Trophoblast cell (in vitro differentiated cells and primary cell): ENCODE measurements at regions not wholly inside any gene's neighbourhood (a gene's known extent, or its start where the extent isn't known, plus 50 kb on each side); places are given as distances from the start of the nearest gene placed in this dataset.

Experiments
- DNase-seq, 2 donors: peaks; one replicate each; pipeline ENCODE4 v3.0.0-alpha.2; 2016
- H2AFZ ChIP-seq: 2 replicates; pipeline ENCODE4 v1.6.1; 2013; ENCODE audit warnings: low read length, moderate library complexity, mild to moderate bottlenecking; ENCODE audit not compliant: insufficient read depth, poor library complexity
- H2AK5ac ChIP-seq: 2 replicates; pipeline ENCODE4 v1.6.1; 2013; ENCODE audit warnings: mild to moderate bottlenecking, low read length
- H2BK120ac ChIP-seq: 2 replicates; pipeline ENCODE4 v1.6.1; 2013; ENCODE audit warnings: low read length, mild to moderate bottlenecking, moderate library complexity; ENCODE audit not compliant: insufficient read depth, poor library complexity
- H2BK12ac ChIP-seq: 2 replicates; pipeline ENCODE4 v1.6.1; 2013; ENCODE audit warnings: mild to moderate bottlenecking, low read length, moderate library complexity
- H2BK5ac ChIP-seq: 2 replicates; pipeline ENCODE4 v1.6.1; 2013; ENCODE audit warnings: low read length, low read depth, moderate library complexity, mild to moderate bottlenecking; ENCODE audit not compliant: poor library complexity
- H3K14ac ChIP-seq: 2 replicates; pipeline ENCODE4 v1.6.1; 2013; ENCODE audit warnings: mild to moderate bottlenecking, low read length
- H3K18ac ChIP-seq: 2 replicates; pipeline ENCODE4 v1.6.1; 2013; ENCODE audit warnings: mild to moderate bottlenecking, low read length
- H3K23ac ChIP-seq: 2 replicates; pipeline ENCODE4 v1.6.1; 2013; ENCODE audit warnings: low read length
- H3K27ac ChIP-seq: 2 replicates; pipeline ENCODE4 v1.5.1; 2013; ENCODE audit warnings: low read depth, mild to moderate bottlenecking, inconsistent platforms, low read length, moderate library complexity
- H3K27me3 ChIP-seq: 2 replicates; pipeline ENCODE4 v1.6.1; 2013; ENCODE audit warnings: inconsistent platforms, mild to moderate bottlenecking, low read length, moderate library complexity; ENCODE audit not compliant: insufficient read depth
- H3K36me3 ChIP-seq, 2 experiments: 1 replicate in 1 of 2; 2 replicates in 1 of 2; pipeline ENCODE4 v1.6.1; 2013; ENCODE audit warnings: low read length in 2 of 2, mild to moderate bottlenecking in 2 of 2, moderate library complexity in 1 of 2; ENCODE audit not compliant: insufficient read depth in 2 of 2, control insufficient read depth in 1 of 2
- H3K4ac ChIP-seq: 2 replicates; pipeline ENCODE4 v1.6.1; 2013; ENCODE audit warnings: low read depth, mild to moderate bottlenecking, low read length, moderate library complexity
- H3K4me1 ChIP-seq, 2 experiments: 1 replicate in 1 of 2; 2 replicates in 1 of 2; pipeline ENCODE4 v1.6.1; 2013; ENCODE audit warnings: low read length in 2 of 2, mild to moderate bottlenecking in 2 of 2, moderate library complexity in 1 of 2; ENCODE audit not compliant: insufficient read depth in 2 of 2, control insufficient read depth in 1 of 2
- H3K4me2 ChIP-seq: 2 replicates; pipeline ENCODE4 v1.6.1; 2013; ENCODE audit warnings: inconsistent platforms, mild to moderate bottlenecking, low read length, moderate library complexity
- H3K4me3 ChIP-seq: 2 replicates; pipeline ENCODE4 v1.5.1; 2013; ENCODE audit warnings: mild to moderate bottlenecking, low read depth, low read length, inconsistent platforms
- H3K79me1 ChIP-seq: one replicate; pipeline ENCODE4 v1.6.1; 2013; ENCODE audit warnings: low read length
- H3K79me2 ChIP-seq: 2 replicates; pipeline ENCODE4 v1.6.1; 2013; ENCODE audit warnings: low read length, mild to moderate bottlenecking; ENCODE audit not compliant: control insufficient read depth, insufficient read depth, poor library complexity
- H3K9ac ChIP-seq: 2 replicates; pipeline ENCODE4 v1.6.1; 2013; ENCODE audit warnings: mild to moderate bottlenecking, low read length
- H3K9me3 ChIP-seq: 2 replicates; pipeline ENCODE4 v1.6.1; 2013; ENCODE audit warnings: low read depth, mild to moderate bottlenecking, control low read depth, inconsistent platforms, low read length; ENCODE audit not compliant: insufficient read depth
- H4K12ac ChIP-seq: 2 replicates; pipeline ENCODE4 v1.6.1; 2013; ENCODE audit warnings: low read depth, mild to moderate bottlenecking, low read length, moderate library complexity
- H4K8ac ChIP-seq: 2 replicates; pipeline ENCODE4 v1.6.1; 2013; ENCODE audit warnings: low read depth, mild to moderate bottlenecking, low read length, moderate library complexity
- H4K91ac ChIP-seq: one replicate; pipeline ENCODE4 v1.6.1; 2013; ENCODE audit warnings: low read depth, mild to moderate bottlenecking, low read length, moderate library complexity
- WGBS: extraction: QIAGEN DNeasy Blood & Tissue Kit; methylation state at CpG from one replicate; pipeline ENCODE4 v1.1.7; 2013; ENCODE audit warnings: missing lambda C conversion rate; ENCODE audit not compliant: insufficient read length, insufficient coverage; ENCODE audit errors: extremely low coverage; 5-methylcytosine and 5-hydroxymethylcytosine counted together

DNA sequence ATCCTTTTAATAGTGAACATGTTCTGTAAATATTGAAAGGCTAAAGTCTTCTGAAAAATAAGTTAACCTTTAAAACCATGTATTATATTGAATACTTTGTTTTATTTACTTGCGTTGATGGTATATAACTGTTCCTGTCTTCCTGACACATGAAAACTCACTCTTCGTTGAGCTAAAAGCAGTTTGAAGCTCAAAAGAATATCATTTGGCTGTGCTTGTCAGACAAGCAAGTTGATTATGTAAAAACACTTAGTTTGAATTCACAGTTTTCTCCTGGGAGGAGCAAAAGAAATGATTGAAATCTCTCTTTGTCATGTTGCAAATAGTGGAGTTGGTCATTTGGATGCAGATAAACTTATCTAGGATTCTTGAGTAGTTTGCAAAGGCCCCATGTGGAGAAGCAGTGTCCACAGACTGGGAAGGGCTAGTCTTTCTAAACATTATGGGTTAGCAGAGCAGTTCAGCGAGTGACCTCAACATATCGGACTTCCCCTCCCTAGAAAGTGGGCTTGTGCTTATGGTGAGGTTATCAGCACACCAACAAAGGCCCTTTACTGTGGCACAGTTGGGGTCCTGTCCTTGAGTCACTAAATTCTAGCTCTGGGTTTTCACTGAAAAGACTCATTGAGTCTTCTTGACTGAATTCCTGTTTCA is 290.4 kb downstream of the CSNK1G3 start:
- no peak overlapping the region for H3K27ac ChIP-seq
- H2AFZ ChIP-seq: no peak overlapping the region
- no peak overlapping the region for H4K91ac ChIP-seq
- H4K12ac ChIP-seq: no peak overlapping the region
- no peak for DNase-seq
- H4K8ac ChIP-seq: no peak overlapping the region
- H3K4me3 ChIP-seq: no peak overlapping the region
- H3K79me2 ChIP-seq: no peaks in the 10 kb centered on the region
- H3K18ac ChIP-seq: no peak overlapping the region
- no peaks in the 10 kb centered on the region for H3K27me3 ChIP-seq
- H2AK5ac ChIP-seq: no peak overlapping the region
- H3K79me1 ChIP-seq: peaks cover 7% of the 10 kb centered on the region
- no peak overlapping the region for H2BK5ac ChIP-seq
- H3K4me1 ChIP-seq: peaks cover 8 to 10% of the 10 kb centered on the region in 2 experiments
- H3K9ac ChIP-seq: no peak overlapping the region
- H3K14ac ChIP-seq: no peak overlapping the region
- no peak overlapping the region for H3K4ac ChIP-seq
- H3K36me3 ChIP-seq: no peaks in the 10 kb centered on the region
- H3K9me3 ChIP-seq: no peaks in the 10 kb centered on the region
- no CpG with 5 or more reads among the region's 4 CpGs for WGBS
- no peak overlapping the region for H3K4me2 ChIP-seq
- H2BK120ac ChIP-seq: no peak overlapping the region
- H3K23ac ChIP-seq: no peak overlapping the region
- H2BK12ac ChIP-seq: peak overlapping the region; percentile 12

DNA sequence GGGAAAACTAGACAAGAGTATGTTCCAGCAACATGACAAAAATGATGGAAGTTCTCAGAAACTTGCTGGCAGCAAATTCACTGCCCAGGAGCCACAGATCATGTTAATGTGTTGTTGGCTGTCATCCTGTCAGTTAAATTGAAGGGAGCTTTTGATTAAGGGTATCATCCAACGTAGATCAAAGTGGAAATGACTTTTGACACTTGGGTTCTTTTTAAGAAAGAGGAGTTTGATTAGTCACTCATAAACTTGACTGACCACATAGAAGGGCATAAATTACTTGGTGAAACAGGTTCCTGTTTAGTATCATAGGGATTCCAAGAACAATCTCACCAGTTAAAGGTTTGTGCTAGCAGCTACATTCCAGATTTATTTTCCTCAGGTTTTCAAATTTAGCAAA is 288.7 kb downstream of the CSNK1G3 start:
- Histone ChIP-seq H2BK5ac (no peak overlapping the region), H3K9me3 (no peaks in the 10 kb centered on the region), H3K4me1 (peaks cover 5 to 8% of the 10 kb centered on the region in 2 experiments), H3K27ac (no peak overlapping the region), H2AFZ (no peak overlapping the region), H3K4me2 (no peak overlapping the region), H3K14ac (no peak overlapping the region), H4K12ac (no peak overlapping the region), H2AK5ac (no peak overlapping the region), H3K79me1 (peaks cover 2% of the 10 kb centered on the region), H4K8ac (no peak overlapping the region), H3K4me3 (no peak overlapping the region), H3K23ac (no peak overlapping the region), H4K91ac (no peak overlapping the region), H3K18ac (no peak overlapping the region), H3K9ac (no peak overlapping the region), H3K36me3 (no peaks in the 10 kb centered on the region), H3K27me3 (no peaks in the 10 kb centered on the region), H2BK120ac (no peak overlapping the region), H3K4ac (no peak overlapping the region), H3K79me2 (no peaks in the 10 kb centered on the region), H2BK12ac (no peak overlapping the region)
- DNase-seq: no peak
- no CpG with 5 or more reads among the region's 1 CpG for WGBS

DNA sequence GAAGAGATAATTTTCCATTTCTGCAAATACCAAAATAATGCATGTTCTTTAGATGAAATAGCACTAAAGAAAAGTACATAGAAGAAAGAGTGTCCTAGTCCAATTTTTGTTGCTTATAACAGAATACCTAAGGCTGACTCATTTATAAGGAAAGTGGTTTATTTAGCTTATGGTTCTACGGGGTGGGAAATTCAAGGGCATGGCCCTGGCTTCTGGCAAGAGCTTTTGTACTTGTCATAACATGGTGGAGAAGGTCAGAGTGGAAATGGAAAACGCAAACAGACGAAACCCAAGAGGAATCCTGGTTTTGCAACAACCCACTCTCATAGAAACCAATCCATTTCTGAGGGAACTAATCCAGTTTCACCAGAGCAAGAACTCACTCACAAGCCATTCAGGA is 283.7 kb downstream of the CSNK1G3 start:
- Histone ChIP-seq H3K27me3 (no peaks in the 10 kb centered on the region), H2AK5ac (no peak overlapping the region), H3K36me3 (no peaks in the 10 kb centered on the region), H3K14ac (no peak overlapping the region), H3K18ac (no peak overlapping the region), H3K79me2 (no peaks in the 10 kb centered on the region), H4K8ac (no peak overlapping the region), H3K23ac (no peak overlapping the region), H4K91ac (no peak overlapping the region), H3K4ac (no peak overlapping the region), H2AFZ (no peak overlapping the region), H2BK120ac (no peak overlapping the region), H3K9ac (no peak overlapping the region), H3K27ac (no peak overlapping the region), H3K79me1 (no peaks in the 10 kb centered on the region), H2BK5ac (no peak overlapping the region), H3K4me2 (no peak overlapping the region), H4K12ac (no peak overlapping the region), H3K4me3 (no peak overlapping the region), H3K9me3 (no peaks in the 10 kb centered on the region), H3K4me1 (no peaks in the 10 kb centered on the region), H2BK12ac (no peak overlapping the region)
- DNase-seq: no peak
- WGBS: no CpG with 5 or more reads among the region's 3 CpGs

- DNase-seq: no peak
- H3K4ac ChIP-seq: no peak overlapping the region
- H4K91ac ChIP-seq: no peak overlapping the region
- no peak overlapping the region for H3K14ac ChIP-seq
- no peaks in the 10 kb centered on the region for H3K79me2 ChIP-seq
- no CpG with 5 or more reads among the region's 2 CpGs for WGBS
- no peaks in the 10 kb centered on the region for H3K27me3 ChIP-seq
- no peak overlapping the region for H3K27ac ChIP-seq
- no peak overlapping the region for H3K18ac ChIP-seq
- H3K36me3 ChIP-seq: no peaks in the 10 kb centered on the region
- no peak overlapping the region for H2AK5ac ChIP-seq
- H2BK12ac ChIP-seq: no peak overlapping the region
- H4K12ac ChIP-seq: no peak overlapping the region
- H2AFZ ChIP-seq: no peak overlapping the region
- no peak overlapping the region for H3K4me2 ChIP-seq
- no peaks in the 10 kb centered on the region for H3K9me3 ChIP-seq
- H3K4me1 ChIP-seq: no peaks in the 10 kb centered on the region
- H2BK5ac ChIP-seq: no peak overlapping the region
- H4K8ac ChIP-seq: no peak overlapping the region
- no peak overlapping the region for H2BK120ac ChIP-seq
- H3K23ac ChIP-seq: no peak overlapping the region
- no peaks in the 10 kb centered on the region for H3K79me1 ChIP-seq
- no peak overlapping the region for H3K4me3 ChIP-seq
- no peak overlapping the region for H3K9ac ChIP-seq
Measured at GRCh38 chr5:123790226-123790625, 278.2 kb downstream of the CSNK1G3 start.
